Stimulated activated naive CD4-positive, alpha-beta T cell treated with Interleukin-2 at 50 U/mL for 16 hours (primary cell): ENCODE measurements at regions not wholly inside any gene's neighbourhood (a gene's known extent, or its start where the extent isn't known, plus 50 kb on each side); places are given as distances from the start of the nearest gene placed in this dataset.
"Not testable (repeated sequence)": the region's sequence is repeated elsewhere in the genome, so short reads cannot be mapped to it uniquely, and the experiment has no call there.

ENCODE experiments used
- DNase-seq: peaks from one replicate; lab custom pipeline; 2025; lab: John Stamatoyannopoulos, UW

GRCh38 chr2:129565551-129566109 lies 413.8 kb upstream of the RAB6C start:
- DNase-seq = no peak

DNA sequence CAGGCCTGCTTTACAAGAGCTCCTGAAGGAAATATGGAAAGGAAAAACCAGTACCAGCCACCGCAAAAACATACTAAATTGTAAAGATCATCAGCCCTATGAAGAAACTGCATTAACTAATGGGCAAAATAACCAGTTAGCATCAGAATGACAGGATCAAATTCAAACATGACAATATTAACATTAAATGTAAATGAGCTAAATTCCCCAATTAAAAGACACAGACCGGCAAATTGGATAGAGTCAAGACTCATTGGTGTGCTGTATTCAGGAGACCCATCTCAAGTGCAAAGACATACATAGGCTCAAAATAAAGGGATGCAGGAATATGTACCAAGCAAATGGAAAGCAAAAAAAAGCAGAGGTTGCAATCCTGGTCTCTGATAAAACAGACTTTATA lies 408.7 kb upstream of the RAB6C start:
- DNase-seq = not testable (repeated sequence)

DNA sequence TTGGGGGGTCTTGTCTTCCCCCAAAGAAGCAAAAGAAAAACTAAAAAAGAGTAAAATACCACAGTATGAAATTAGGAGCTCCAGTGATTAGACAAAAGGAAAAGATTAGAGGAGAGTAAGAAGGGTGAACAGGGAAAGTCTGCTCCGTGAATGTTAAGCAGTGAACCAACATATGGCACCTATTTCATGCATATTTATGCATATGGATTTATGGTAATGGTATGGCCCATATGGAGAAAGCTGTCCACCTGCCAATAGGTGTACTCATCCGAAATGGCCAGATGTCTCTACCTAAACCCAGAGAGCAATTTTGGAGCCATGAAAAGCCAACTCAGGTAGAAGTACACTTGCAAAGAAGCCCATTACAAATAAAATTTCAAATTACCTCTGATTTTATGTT lies 404.0 kb upstream of the RAB6C start:
- DNase-seq = no peak

DNA sequence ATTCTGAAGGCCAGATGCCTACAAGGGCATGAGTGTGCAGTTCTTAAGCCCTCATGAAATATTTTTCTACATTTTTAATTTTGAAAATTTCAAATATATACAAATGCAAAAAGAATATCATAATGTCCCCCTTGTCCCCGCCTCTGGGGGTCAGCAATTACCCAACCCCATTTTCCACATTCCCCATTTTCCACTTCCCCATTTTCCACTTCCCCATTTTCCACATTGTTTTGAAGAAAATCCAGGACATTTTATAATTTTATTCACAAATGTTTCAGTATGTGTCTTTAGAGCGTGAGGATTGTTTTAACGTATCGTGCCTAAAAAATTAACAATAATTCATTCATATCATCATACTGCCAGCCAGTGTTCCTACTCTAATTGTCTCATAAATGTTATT lies 403.6 kb upstream of the RAB6C start:
- no peak for DNase-seq

GRCh38 chr2:129580001-129580400 lies 399.5 kb upstream of the RAB6C start:
- no peak for DNase-seq

- DNase-seq = no peak
These were observed 393.7 kb upstream of the RAB6C start for GRCh38 chr2:129585760-129586159.

- DNase-seq = no peak
These were observed 391.9 kb upstream of the RAB6C start for GRCh38 chr2:129587426-129588064.

DNA sequence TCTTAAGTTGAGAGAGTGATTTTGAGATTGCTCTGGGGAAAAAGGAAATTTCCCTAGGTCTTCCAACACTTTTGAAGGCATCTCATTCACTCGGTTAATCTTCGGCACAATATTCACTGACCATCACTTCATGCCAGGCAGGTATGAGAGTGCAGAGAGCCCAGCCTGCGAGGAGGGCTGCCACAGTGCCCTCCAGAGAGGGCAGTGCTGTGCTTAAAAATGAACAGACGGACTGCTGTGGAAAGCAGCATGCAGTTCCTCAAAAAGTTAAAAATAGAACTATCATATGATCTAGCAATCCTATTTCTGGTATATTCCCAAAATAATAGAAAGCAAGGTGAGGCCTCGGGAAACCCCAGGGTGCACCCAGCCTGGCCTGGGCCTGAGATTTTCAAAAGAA lies 374.9 kb upstream of the RAB6C start:
- DNase-seq = no peak

DNA sequence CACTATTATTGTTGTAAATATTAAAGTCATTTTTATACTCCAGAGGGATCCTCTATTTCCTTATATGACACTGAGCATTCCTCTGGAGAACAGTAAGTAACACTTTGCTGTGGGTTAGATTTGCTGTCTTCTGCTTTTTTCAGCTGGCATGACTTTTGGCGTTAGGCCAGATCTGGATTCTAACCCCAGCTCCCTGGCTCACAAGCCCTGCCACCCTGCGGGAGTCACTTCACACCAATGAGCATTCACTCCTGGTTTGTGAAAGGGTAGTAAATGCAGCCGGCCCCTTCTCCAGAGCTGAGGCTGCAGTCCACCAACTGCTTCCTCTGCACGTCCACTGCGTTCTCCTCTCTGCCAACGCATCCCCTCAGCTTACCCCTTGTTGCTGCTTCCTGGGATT lies 373.8 kb upstream of the RAB6C start:
- no peak for DNase-seq

GRCh38 chr2:129606496-129607270 lies 372.8 kb upstream of the RAB6C start:
- DNase-seq = no peak

GRCh38 chr2:129609224-129609623 lies 370.2 kb upstream of the RAB6C start:
- DNase-seq = no peak

DNA sequence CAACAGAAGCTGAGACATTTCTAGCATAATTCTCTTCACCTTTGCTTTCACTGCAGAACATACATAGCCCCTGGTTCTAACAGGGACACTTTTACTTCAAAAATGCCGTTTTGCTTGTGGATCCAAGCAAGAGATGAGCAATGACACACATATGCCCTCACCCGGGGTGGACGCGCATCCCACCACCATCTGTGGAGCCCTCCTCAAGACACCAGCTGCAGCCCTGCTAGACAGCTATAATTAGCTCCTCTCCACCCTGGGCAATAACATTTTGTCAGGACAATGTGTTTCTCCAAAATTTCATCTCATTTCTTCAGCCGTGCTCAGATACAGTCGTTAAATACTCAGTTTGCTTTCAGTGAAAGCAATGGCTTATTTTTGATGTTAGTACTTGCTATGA lies 368.7 kb upstream of the RAB6C start:
- no peak for DNase-seq

DNA sequence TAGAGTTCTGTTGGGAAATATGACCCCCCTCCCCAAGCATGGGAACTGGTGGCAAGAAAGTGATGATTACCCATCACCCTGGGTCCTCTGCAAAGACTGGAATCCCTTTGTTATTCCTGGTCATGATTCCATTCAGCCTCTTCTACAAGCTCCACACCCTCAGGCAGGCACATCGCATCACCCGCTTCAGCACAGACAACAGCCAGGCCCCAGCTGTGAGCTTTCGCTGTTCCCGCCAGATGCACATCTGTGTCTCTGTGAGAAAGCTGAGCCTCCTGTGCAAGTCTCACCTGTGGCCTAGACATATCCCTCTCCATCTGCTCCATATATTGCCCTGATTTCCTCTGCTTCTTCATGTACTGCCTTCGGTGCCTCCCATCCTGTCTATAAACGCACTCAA lies 368.0 kb upstream of the RAB6C start:
- DNase-seq = no peak

DNA sequence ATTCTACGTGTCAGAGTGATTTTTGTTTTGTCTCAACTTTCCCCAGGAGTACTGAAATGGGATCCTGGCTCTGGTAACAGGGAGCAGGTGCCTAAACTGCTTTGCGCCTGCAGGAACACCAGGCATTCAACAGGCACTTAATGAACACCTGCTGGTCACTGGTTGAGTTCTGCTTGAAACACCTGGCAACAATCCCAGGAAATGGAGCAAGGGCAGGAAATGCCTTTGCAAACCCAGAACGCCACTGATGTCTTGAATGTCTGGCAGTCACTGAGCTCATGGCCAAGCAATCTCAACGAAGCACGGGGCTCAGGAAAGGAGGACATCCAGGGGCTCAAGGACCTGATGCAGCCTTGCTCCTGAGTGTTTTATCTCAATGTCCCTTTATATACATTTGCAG lies 360.0 kb upstream of the RAB6C start:
- no peak for DNase-seq

- no peak for DNase-seq
These were observed 359.1 kb upstream of the RAB6C start for GRCh38 chr2:129620411-129620810.

DNA sequence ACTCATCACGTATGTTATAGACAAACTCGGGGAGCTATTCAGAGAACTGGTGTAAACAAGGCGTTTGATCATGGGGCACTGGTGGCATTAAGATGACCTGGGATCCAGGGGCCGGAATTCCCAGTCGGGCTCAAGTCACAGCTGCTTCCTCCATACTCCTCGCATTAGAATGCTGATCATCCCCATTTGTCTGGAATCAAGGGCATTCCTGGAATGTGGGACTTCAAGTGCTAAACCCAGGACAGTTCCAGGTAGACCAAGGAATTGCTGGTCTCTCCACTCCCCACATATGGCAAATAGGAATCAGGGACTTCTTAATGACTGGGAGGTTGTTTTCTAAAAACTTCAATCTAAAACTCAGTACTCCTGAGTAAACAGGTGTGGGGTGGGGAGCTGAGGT lies 355.7 kb upstream of the RAB6C start:
- DNase-seq = no peak

- no peak for DNase-seq
These were observed 352.0 kb upstream of the RAB6C start for GRCh38 chr2:129627437-129627836.

- DNase-seq = no peak
These were observed 342.8 kb upstream of the RAB6C start for GRCh38 chr2:129636692-129637091.

- DNase-seq = no peak
These were observed 338.1 kb upstream of the RAB6C start for GRCh38 chr2:129641371-129641770.

GRCh38 chr2:129642526-129643043 lies 336.9 kb upstream of the RAB6C start:
- DNase-seq = no peak

DNA sequence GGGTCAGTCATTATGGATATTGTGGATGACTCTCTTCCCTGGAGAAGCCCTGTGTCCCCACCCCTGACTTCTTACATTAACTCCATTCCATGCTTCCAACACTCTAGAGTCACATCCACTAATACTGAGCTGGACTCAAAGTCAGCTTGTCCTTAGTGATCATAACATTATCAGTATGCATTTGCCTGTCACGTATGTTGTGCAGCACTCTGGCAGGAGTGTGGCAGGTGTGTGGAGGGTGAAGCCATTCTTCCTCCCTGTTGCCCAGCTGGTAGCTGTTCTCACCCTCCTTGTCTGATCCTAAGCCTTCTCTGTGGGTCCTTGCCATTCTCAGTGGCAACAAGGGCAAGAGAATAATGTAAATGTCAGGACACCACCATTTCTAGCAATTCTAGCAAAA lies 334.1 kb upstream of the RAB6C start:
- DNase-seq = no peak

GRCh38 chr2:129646107-129646506 lies 333.4 kb upstream of the RAB6C start:
- DNase-seq = no peak

DNA sequence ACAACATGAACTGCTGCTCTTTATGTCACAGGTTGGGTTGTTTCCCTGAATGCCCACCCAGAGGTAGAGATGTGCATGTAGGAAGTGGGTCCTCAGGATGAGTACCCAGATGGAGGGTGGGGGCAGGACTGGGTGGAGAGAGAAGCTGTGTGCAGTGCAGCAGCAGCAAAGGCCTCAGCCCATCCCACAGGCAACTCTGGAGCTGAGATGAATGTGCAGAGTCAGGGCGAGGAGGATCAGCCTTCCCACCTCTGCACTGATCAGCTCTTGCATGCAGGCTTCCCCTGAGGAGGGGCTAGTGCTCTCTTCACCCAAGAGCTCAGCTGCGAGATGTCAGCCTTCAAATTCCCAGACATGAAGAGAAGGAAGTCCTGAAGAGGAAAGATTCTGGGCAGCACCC lies 326.2 kb upstream of the RAB6C start:
- DNase-seq = no peak
